OCI-LY3 (cell line): ENCODE measurements at regions not wholly inside any gene's neighbourhood (a gene's known extent, or its start where the extent isn't known, plus 50 kb on each side); places are given as distances from the start of the nearest gene placed in this dataset.

Experiments used
- CTCF ChIP-seq: fragments of 200-600, 300-600 bp; sonication (generic); IDR thresholded peaks from 2 replicates; pipeline ENCODE4 v1.5.1; 2014; ENCODE audit warnings: antibody characterized with exemption, low read length, low read depth
- EZH2phosphoT487 ChIP-seq: fragments of 200-600 bp; shearing (Covaris generic); IDR thresholded peaks from 2 replicates; pipeline ENCODE4 v1.6.1; 2018; ENCODE audit warnings: antibody characterized with exemption, mixed run types, low read depth

- no peak for TF ChIP-seq CTCF
- no peak for TF ChIP-seq EZH2phosphoT487
These were observed 99.6 kb downstream of the TXNL1 start for GRCh38 chr18:56538746-56539145.
